ENCODE measurements at regions not wholly inside any gene's neighbourhood (a gene's known extent, or its start where the extent isn't known, plus 50 kb on each side); places are given as distances from the start of the nearest gene placed in this dataset.

GRCh38 chr4:131488772-131489171 is 1660.3 kb upstream of the PCDH10 start:
- TF ChIP-seq TAF1 (IDR thresholded peaks at IDR 0.05; ENCODE audit: low read depth, low read length) (no peak), POLR2A (IDR thresholded peaks at IDR 0.05; ENCODE audit: low read depth, low read length) (no peak), POLR2AphosphoS5 (IDR thresholded peaks at IDR 0.05; ENCODE audit: low read depth, low read length) (no peak), SPI1 (IDR thresholded peaks at IDR 0.05; ENCODE audit: low read depth, low read length) (no peak), PAX5 (IDR thresholded peaks at IDR 0.05; ENCODE audit: insufficient read depth, low read length, severe bottlenecking) (no peak), POU2F2 (IDR thresholded peaks at IDR 0.05; ENCODE audit: low read depth, low read length) (no peak)

Measured in GM12891 (cell line).